ENCODE measurements at regions not wholly inside any gene's neighbourhood (a gene's known extent, or its start where the extent isn't known, plus 50 kb on each side); places are given as distances from the start of the nearest gene placed in this dataset.

GRCh38 chr7:20554072-20554471, 61.4 kb upstream of the ABCB5 start:
- TF ChIP-seq CTCF (IDR thresholded peaks at IDR 0.05), result no peak
- H3K36me3 Mint-ChIP-seq (ENCODE audit: unreplicated experiment), result no peaks in the 10 kb centered on the region
- peaks cover 3% of the 10 kb centered on the region for H3K9me3 Mint-ChIP-seq (ENCODE audit: unreplicated experiment)
- H3K4me3 Mint-ChIP-seq (ENCODE audit: unreplicated experiment), result no peak overlapping the region
- H3K4me1 Mint-ChIP-seq (ENCODE audit: unreplicated experiment), result no peaks in the 10 kb centered on the region
- no peak overlapping the region for H3K27ac Mint-ChIP-seq (ENCODE audit: unreplicated experiment)
- DNase-seq (ENCODE audit: extremely low spot score, unreplicated experiment), result no peak
- no peaks in the 10 kb centered on the region for H3K27me3 Mint-ChIP-seq (ENCODE audit: unreplicated experiment)

GRCh38 chr7:20556091-20556490, 59.4 kb upstream of the ABCB5 start:
- Mint-ChIP-seq H3K9me3 (ENCODE audit: unreplicated experiment) (peaks cover 3% of the 10 kb centered on the region), H3K4me1 (ENCODE audit: unreplicated experiment) (no peaks in the 10 kb centered on the region), H3K36me3 (ENCODE audit: unreplicated experiment) (no peaks in the 10 kb centered on the region), H3K27ac (ENCODE audit: unreplicated experiment) (no peak overlapping the region), H3K4me3 (ENCODE audit: unreplicated experiment) (no peak overlapping the region), H3K27me3 (ENCODE audit: unreplicated experiment) (no peaks in the 10 kb centered on the region)
- no peak for DNase-seq (ENCODE audit: extremely low spot score, unreplicated experiment)
- TF ChIP-seq CTCF (IDR thresholded peaks at IDR 0.05), result no peak

- Mint-ChIP-seq H3K9me3 (ENCODE audit: unreplicated experiment) (peaks cover 3% of the 10 kb centered on the region), H3K27me3 (ENCODE audit: unreplicated experiment) (no peaks in the 10 kb centered on the region), H3K27ac (ENCODE audit: unreplicated experiment) (no peak overlapping the region), H3K4me3 (ENCODE audit: unreplicated experiment) (no peak overlapping the region), H3K36me3 (ENCODE audit: unreplicated experiment) (no peaks in the 10 kb centered on the region), H3K4me1 (ENCODE audit: unreplicated experiment) (no peaks in the 10 kb centered on the region)
- no peak for DNase-seq (ENCODE audit: extremely low spot score, unreplicated experiment)
- TF ChIP-seq CTCF (IDR thresholded peaks at IDR 0.05), result no peak
Measured at GRCh38 chr7:20557116-20557515, 58.4 kb upstream of the ABCB5 start.

GRCh38 chr7:20558963-20559716, 56.3 kb upstream of the ABCB5 start:
- peaks cover under 1% of the 10 kb centered on the region for H3K9me3 Mint-ChIP-seq (ENCODE audit: unreplicated experiment)
- H3K4me3 Mint-ChIP-seq (ENCODE audit: unreplicated experiment), result no peak overlapping the region
- DNase-seq (ENCODE audit: extremely low spot score, unreplicated experiment), result no peak
- H3K36me3 Mint-ChIP-seq (ENCODE audit: unreplicated experiment), result no peaks in the 10 kb centered on the region
- H3K27me3 Mint-ChIP-seq (ENCODE audit: unreplicated experiment), result no peaks in the 10 kb centered on the region
- no peaks in the 10 kb centered on the region for H3K4me1 Mint-ChIP-seq (ENCODE audit: unreplicated experiment)
- TF ChIP-seq CTCF (IDR thresholded peaks at IDR 0.05), result no peak
- no peak overlapping the region for H3K27ac Mint-ChIP-seq (ENCODE audit: unreplicated experiment)

- Mint-ChIP-seq H3K36me3 (ENCODE audit: unreplicated experiment) (no peaks in the 10 kb centered on the region), H3K4me3 (ENCODE audit: unreplicated experiment) (no peak overlapping the region), H3K9me3 (ENCODE audit: unreplicated experiment) (no peaks in the 10 kb centered on the region), H3K27ac (ENCODE audit: unreplicated experiment) (no peak overlapping the region), H3K27me3 (ENCODE audit: unreplicated experiment) (no peaks in the 10 kb centered on the region), H3K4me1 (ENCODE audit: unreplicated experiment) (no peaks in the 10 kb centered on the region)
- no peak for TF ChIP-seq CTCF (IDR thresholded peaks at IDR 0.05)
- DNase-seq (ENCODE audit: extremely low spot score, unreplicated experiment), result no peak
Measured at GRCh38 chr7:20559883-20560282, 55.6 kb upstream of the ABCB5 start.

All from osteocyte (in vitro differentiated cells).